NCI-H446 (cell line): ENCODE measurements at regions not wholly inside any gene's neighbourhood (a gene's known extent, or its start where the extent isn't known, plus 50 kb on each side); places are given as distances from the start of the nearest gene placed in this dataset.

Experiments
- DNase-seq, 2 experiments: peaks; one replicate each; lab custom pipeline; 2025; lab: John Stamatoyannopoulos, UW

DNA sequence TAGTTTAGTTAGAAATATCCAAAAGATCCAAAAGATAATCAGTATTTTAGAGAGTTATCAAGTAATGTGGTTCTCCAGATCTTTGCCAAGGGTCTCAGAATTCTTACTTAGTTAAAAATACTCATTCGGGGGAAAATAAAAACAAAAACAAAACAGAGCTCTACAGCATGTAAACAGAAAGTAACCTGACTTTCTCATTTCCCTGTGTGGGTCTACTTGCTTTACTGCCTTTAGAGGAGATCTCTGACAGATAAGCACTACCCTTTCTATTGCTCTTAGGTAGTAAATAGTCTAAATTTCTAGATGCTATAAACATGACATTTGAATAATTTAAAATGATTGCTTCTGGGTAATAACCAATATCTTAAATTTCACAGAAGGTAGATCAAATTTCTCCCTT is 371.8 kb downstream of the RPL10L start:
- DNase-seq = no peak

DNA sequence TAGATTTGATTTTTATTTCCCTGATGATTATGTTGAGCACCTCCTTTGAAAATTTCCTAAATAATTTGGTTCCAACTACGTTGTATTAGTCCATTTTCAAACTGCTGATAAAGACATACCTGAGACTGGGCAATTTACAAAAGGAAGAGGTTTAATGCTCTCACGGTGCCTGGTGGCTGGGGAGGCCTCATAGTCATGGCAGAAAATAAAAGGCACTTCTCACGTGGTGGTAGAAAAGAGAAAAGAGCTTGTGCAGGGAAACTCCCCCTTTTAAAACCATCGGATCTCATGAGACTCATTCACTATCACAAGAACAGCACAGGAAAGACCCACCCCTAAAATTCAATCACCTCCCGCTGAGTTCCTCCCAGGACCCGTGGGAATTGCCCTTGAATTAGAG is 372.3 kb downstream of the RPL10L start:
- DNase-seq = no peak

DNA sequence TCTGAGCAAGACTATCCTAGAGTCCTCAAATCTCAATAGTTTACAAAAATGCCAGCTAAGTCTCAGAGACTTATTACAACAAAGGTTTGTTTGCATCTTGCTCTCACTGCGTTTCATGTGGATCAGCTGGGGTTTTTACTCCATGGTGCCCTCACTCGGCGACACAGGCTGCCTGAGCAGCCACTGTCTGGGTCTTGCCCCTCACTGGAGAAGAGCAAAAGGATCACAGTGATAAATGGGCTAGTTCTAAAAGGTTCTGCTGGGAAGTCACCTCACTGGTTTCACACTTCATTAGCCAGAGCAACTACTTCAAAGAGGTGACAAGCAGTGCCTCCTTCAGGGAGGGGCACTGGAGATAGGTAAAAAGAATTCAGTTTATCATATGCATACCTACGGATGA is 392.0 kb downstream of the RPL10L start:
- peak in 1 of 2 experiments; percentile 40 for DNase-seq

DNA sequence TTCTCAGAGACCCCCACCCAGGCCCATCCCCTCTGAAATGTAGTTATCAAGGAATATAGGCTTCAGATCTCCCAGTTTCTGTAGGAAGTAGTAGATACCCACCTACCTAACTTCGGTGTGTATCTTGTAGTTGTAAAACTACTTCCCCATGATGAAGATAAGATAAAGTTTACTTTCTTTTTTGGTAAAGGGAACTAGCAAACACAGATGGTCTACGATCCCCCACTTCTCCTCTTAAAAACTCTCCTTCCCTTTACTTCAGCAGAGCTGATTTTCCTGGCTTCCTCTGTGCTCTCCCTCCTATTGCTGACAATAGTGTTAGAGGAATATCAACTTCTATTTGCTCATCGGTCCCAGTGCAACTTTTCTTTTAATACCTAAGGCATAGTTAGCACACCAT is 395.2 kb downstream of the RPL10L start:
- no peak for DNase-seq

DNA sequence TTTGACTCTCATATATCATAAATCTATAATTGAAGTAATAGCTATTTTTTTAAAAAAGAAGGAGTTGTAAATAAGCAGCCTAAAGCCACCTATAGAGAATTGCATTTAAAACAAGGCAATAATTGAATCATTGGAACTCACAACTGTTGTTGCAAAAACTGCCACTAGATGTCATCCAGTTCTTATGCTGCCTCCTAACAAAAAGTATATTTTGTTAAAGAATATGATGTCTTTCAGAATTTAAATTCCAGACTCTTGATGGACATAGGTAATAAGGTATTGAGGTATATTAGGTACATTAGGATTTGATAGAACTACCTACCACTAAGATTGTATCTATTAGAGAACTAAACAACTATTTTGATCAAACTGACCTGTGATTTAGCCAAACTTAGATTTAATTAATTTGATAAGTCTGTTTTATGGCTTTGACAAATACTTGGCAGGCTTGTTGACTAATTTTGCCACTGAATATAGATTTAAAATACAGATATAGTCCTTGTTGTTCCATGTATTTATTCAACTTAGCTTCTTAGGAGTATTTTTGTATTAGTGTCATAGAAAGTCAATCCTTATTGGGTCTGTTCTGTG is 401.4 kb downstream of the RPL10L start:
- DNase-seq = peak; percentile 28 to 59

DNA sequence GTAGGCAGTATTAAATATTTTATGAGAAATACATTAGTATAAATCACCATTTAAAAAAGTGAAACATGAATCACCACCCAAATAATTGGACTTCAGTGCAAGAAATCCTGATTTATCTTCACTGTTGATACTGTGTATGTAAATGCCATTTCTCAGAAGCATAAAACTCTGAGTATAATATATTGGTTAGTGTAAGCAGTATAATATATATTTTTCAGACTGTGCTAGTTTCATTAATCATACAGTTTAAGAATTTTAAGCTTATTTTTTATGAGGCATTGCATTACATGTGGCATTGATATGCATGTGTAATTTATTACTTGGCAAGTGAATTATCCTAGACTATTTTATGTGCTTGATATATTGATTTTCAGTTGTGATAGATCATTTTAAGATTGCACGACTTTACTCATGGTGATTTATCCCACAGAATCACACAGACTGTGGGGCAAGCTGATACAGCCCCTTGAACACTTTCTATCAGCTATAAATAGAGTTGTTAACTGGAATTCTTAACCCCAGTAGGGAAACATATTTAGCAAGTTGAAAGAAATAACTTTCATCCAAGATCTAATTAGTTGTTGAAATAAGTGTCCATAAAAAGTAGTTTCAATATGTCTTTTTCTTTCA is 403.5 kb downstream of the RPL10L start:
- no peak for DNase-seq

DNA sequence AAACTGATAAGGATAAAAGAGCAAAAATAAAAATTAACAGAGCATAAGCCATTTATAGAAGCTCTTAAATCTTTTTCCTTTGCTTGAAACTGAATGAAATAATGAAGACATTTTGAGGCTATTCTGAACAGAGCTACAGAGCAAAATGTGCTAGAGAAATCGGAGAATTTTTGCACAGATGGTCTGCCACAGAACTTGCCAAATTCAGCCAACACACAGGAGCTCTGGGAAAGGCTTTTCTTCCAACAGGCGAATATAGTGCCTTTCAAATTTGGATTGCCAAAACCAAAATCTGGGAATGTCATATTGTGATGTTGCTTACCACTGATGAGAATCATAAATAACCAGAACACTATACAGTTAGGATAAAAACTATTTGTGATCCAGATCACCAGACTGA is 406.3 kb downstream of the RPL10L start:
- peak; percentile 32 to 81 for DNase-seq

DNA sequence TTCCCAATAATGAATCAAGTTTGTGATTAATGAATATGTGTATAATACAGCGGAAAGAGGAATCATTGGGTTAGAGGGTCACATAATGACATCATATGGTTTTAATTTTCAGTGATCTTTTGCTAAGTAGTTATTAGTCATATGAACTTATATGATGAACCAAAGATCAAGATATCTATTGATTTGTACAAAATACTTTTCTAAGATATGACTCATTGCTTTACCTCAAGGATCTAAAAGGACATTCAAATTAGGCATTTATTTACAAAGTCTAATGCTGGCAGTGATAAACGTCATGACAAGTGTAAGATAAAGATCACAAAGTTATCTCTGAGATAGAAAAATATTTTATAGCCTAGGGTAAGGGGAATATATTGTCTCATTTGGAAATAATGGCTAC is 417.8 kb downstream of the RPL10L start:
- DNase-seq = no peak

DNA sequence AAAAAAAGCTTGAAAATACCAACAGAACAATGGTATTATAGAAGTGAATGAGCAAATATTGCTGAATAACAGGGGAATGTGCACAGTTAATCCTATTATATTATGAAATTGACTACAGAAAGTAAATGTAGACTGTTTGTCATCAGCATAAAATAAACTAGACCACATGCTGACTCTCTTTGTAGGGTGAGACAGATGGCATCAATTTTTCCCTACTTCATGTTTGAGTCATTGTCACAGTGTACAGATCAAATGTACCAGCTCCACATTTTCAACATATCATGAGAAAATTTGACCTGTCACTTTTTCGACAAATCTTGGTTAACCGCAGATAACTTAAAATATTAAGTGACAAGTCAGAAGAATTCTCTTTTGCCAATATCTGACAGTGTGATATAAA is 421.0 kb downstream of the RPL10L start:
- DNase-seq = peak; percentile 15 to 42

DNA sequence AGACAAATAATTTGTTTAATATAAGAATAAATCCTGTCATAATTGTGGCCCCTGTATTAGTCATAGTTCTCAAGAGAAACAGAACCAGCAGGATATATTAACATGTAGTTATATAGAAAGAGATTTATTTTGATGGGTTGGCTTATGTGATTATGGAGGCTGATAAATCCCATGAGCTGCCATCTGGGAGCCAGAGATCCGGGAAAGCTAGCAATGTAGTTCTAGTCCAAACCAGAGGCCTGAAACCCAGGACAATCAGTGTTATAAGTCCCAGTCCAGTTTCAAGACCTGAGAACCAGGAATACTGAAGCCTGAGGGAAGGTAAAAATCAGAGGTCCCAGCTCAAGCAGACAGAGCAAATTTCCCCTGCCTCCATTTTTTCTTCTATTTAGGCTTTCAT is 435.8 kb downstream of the RPL10L start:
- no peak for DNase-seq

DNA sequence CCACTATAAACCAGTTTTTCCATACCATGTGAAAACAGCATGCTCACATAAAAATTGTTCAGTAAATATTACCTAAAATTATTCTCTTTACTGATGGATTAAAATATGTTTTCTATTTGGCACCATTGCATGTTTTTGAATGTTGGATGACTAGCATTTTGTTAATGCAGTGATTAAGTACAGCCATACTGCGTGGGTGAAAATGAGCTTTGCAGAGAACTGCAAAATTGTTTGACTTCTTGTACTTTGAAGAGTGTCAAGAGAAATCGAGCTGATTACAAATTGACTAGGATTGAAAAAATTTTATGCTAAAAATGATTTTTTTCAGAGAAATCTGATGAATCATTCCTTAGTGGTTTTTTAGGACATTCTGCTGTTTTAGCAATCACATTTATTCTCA is 452.9 kb downstream of the RPL10L start:
- DNase-seq = no peak

DNA sequence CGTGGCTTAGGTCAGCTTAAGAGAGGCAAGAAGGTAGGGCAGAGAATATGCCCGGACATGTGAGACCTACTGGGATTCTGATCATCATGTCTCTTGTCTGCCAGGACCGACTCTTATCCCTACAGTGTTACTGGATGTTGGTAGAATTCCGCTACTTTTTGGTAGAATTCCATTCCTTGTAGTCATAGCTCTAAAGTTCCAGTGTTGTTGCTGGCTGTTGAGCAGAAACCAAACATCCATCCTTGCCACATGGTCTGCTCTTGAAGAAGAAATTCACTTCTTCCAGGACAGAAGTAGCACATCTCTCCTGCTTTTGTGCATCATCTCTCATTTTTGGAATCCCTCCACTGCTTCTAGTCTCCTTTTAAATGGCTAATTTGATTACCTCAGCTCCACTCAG is 453.7 kb downstream of the RPL10L start:
- peak in 1 of 2 experiments; percentile 51 for DNase-seq
